ENCODE measurements at regions not wholly inside any gene's neighbourhood (a gene's known extent, or its start where the extent isn't known, plus 50 kb on each side); places are given as distances from the start of the nearest gene placed in this dataset.
A peak's percentile ranks its signal among the peaks of the same experiment; 100 is the strongest.

- Histone ChIP-seq H3K4me3 (ENCODE audit: low read depth, low read length) (no peak overlapping the region), H3K27me3 (ENCODE audit: control insufficient read depth, insufficient read depth, low read length) (peaks cover 11% of the 10 kb centered on the region), H3K36me3 (ENCODE audit: control insufficient read depth, insufficient read depth, low read length) (no peaks in the 10 kb centered on the region)
- DNase-seq (ENCODE audit: low read depth): no peak
- no peak for TF ChIP-seq CTCF (IDR thresholded peaks at IDR 0.05; ENCODE audit: insufficient read depth, low read length, poor library complexity, severe bottlenecking)
These were observed 334.3 kb downstream of the DYSF start for GRCh38 chr2:71787476-71788185.

- Histone ChIP-seq H3K36me3 (ENCODE audit: control insufficient read depth, insufficient read depth, low read length) (no peaks in the 10 kb centered on the region), H3K27me3 (ENCODE audit: control insufficient read depth, insufficient read depth, low read length) (peaks cover 11% of the 10 kb centered on the region), H3K4me3 (ENCODE audit: low read depth, low read length) (no peak overlapping the region)
- no peak for TF ChIP-seq CTCF (IDR thresholded peaks at IDR 0.05; ENCODE audit: insufficient read depth, low read length, poor library complexity, severe bottlenecking)
- no peak for DNase-seq (ENCODE audit: low read depth)
These were observed 333.7 kb downstream of the DYSF start for GRCh38 chr2:71787108-71787415.

- no peak overlapping the region for H3K4me3 ChIP-seq (ENCODE audit: low read depth, low read length)
- DNase-seq (ENCODE audit: low read depth): no peak
- no peak for TF ChIP-seq CTCF (IDR thresholded peaks at IDR 0.05; ENCODE audit: insufficient read depth, low read length, poor library complexity, severe bottlenecking)
- peaks cover 11% of the 10 kb centered on the region for H3K27me3 ChIP-seq (ENCODE audit: control insufficient read depth, insufficient read depth, low read length)
- H3K36me3 ChIP-seq (ENCODE audit: control insufficient read depth, insufficient read depth, low read length): no peaks in the 10 kb centered on the region
These were observed 333.1 kb downstream of the DYSF start for GRCh38 chr2:71786291-71787107.

GRCh38 chr2:71785516-71785981 lies 332.2 kb downstream of the DYSF start:
- Histone ChIP-seq H3K36me3 (ENCODE audit: control insufficient read depth, insufficient read depth, low read length) (no peaks in the 10 kb centered on the region), H3K27me3 (ENCODE audit: control insufficient read depth, insufficient read depth, low read length) (peaks cover 14% of the 10 kb centered on the region), H3K4me3 (ENCODE audit: low read depth, low read length) (no peak overlapping the region)
- DNase-seq (ENCODE audit: low read depth): no peak
- no peak for TF ChIP-seq CTCF (IDR thresholded peaks at IDR 0.05; ENCODE audit: insufficient read depth, low read length, poor library complexity, severe bottlenecking)

GRCh38 chr2:71784734-71785511 lies 331.6 kb downstream of the DYSF start:
- Histone ChIP-seq H3K27me3 (ENCODE audit: control insufficient read depth, insufficient read depth, low read length) (peaks cover 16% of the 10 kb centered on the region), H3K36me3 (ENCODE audit: control insufficient read depth, insufficient read depth, low read length) (no peaks in the 10 kb centered on the region), H3K4me3 (ENCODE audit: low read depth, low read length) (no peak overlapping the region)
- peak; percentile 29 for DNase-seq (ENCODE audit: low read depth)
- TF ChIP-seq CTCF (IDR thresholded peaks at IDR 0.05; ENCODE audit: insufficient read depth, low read length, poor library complexity, severe bottlenecking): no peak
